HEK293 (cell line): ENCODE measurements at regions not wholly inside any gene's neighbourhood (a gene's known extent, or its start where the extent isn't known, plus 50 kb on each side); places are given as distances from the start of the nearest gene placed in this dataset.

ENCODE experiments used
- CTCF ChIA-PET: fragments of 350-600 bp; formaldehyde crosslinking; extraction: SDS; loops from one replicate; lab custom pipeline; 2021; ENCODE audit warnings: antibody characterized with exemption; lab: Yijun Ruan, JAX
- POLR2A ChIA-PET: fragments of 300-600 bp; formaldehyde crosslinking; extraction: SDS; loops from one replicate; lab custom pipeline; 2020; ENCODE audit warnings: antibody characterized with exemption, inconsistent platforms; lab: Yijun Ruan, JAX
- H3K27ac ChIP-seq: fragments of 200-500 bp; sonication (Bioruptor generic); 2 replicates; pipeline ENCODE4 v1.5.1; 2014; ENCODE audit warnings: low read depth, low read length, control low read depth, inconsistent platforms; ENCODE audit errors: extremely low read depth
- H3K36me3 ChIP-seq, 2 experiments: fragments of 200-500 bp in 1 of 2; sonication (Bioruptor generic) in 1 of 2; 1 replicate in 1 of 2; 2 replicates in 1 of 2; pipeline ENCODE4 v1.5.1; 2014 to 2017; ENCODE audit warnings: inconsistent platforms in 2 of 2, low read length in 2 of 2; ENCODE audit not compliant: control insufficient read depth in 2 of 2, insufficient read depth in 1 of 2
- H3K4me1 ChIP-seq: fragments of 200-500 bp; sonication (Bioruptor generic); 2 replicates; pipeline ENCODE4 v1.5.1; 2014; ENCODE audit warnings: mild to moderate bottlenecking, low read length, inconsistent platforms; ENCODE audit not compliant: control insufficient read depth, insufficient read depth
- H3K4me3 ChIP-seq: 2 replicates; pipeline ENCODE4 v1.5.1; 2011; ENCODE audit warnings: low read depth, mild to moderate bottlenecking, control low read depth, low read length, moderate library complexity
- H3K9me3 ChIP-seq: fragments of 200-500 bp; sonication (Bioruptor generic); 2 replicates; pipeline ENCODE4 v1.5.1; 2014; ENCODE audit warnings: low read depth, low read length, inconsistent platforms; ENCODE audit not compliant: control insufficient read depth, insufficient read depth
- BCL11A ChIP-seq: fragments of 450-650 bp; formaldehyde crosslinking; IDR thresholded peaks from 2 replicates; pipeline ENCODE4 v1.5.1; 2016; ENCODE audit warnings: low read depth, missing biosample characterization, missing genetic modification characterization
- GFI1B ChIP-seq: fragments of 450-650 bp; formaldehyde crosslinking; IDR thresholded peaks from 2 replicates; pipeline ENCODE4 v1.5.1; 2016; ENCODE audit warnings: missing biosample characterization, missing genetic modification characterization
- GLIS1 ChIP-seq: fragments of 450-650 bp; formaldehyde crosslinking; IDR thresholded peaks from 2 replicates; pipeline ENCODE4 v1.5.1; 2016; ENCODE audit warnings: missing biosample characterization, missing genetic modification characterization
- INSM2 ChIP-seq: fragments of 450-650 bp; formaldehyde crosslinking; IDR thresholded peaks from 2 replicates; pipeline ENCODE4 v1.5.1; 2016; ENCODE audit warnings: missing biosample characterization, missing genetic modification characterization
- KLF10 ChIP-seq: fragments of 450-650 bp; IDR thresholded peaks from 2 replicates; pipeline ENCODE4 v1.5.1; 2018; ENCODE audit warnings: missing biosample characterization, mild to moderate bottlenecking, missing genetic modification characterization
- PBX3 ChIP-seq: sonication (generic); formaldehyde crosslinking; IDR thresholded peaks from 2 replicates; pipeline ENCODE4 v1.8.1; 2022; ENCODE audit warnings: mild to moderate bottlenecking, moderate library complexity, missing genetic modification reagents
- PRDM10 ChIP-seq: fragments of 450-650 bp; formaldehyde crosslinking; IDR thresholded peaks from 2 replicates; pipeline ENCODE4 v1.5.1; 2016; ENCODE audit warnings: missing biosample characterization, missing genetic modification characterization
- ZBTB10 ChIP-seq: fragments of 450-650 bp; formaldehyde crosslinking; IDR thresholded peaks from 2 replicates; pipeline ENCODE4 v1.5.1; 2016; ENCODE audit warnings: missing biosample characterization, missing genetic modification characterization
- ZBTB20 ChIP-seq: fragments of 450-650 bp; formaldehyde crosslinking; IDR thresholded peaks from 2 replicates; pipeline ENCODE4 v1.5.1; 2016; ENCODE audit warnings: missing biosample characterization, missing genetic modification characterization
- ZFHX2 ChIP-seq: fragments of 450-650 bp; formaldehyde crosslinking; conservative IDR thresholded peaks from 2 replicates; pipeline ENCODE4 v1.5.1; 2016; ENCODE audit warnings: missing biosample characterization, missing genetic modification characterization
- ZNF140 ChIP-seq: fragments of 450-650 bp; formaldehyde crosslinking; IDR thresholded peaks from 2 replicates; pipeline ENCODE4 v1.5.1; 2016; ENCODE audit warnings: missing biosample characterization, missing genetic modification characterization
- ZNF148 ChIP-seq: fragments of 450-650 bp; formaldehyde crosslinking; IDR thresholded peaks from 2 replicates; pipeline ENCODE4 v1.5.0; 2017; ENCODE audit warnings: missing biosample characterization, missing genetic modification characterization, borderline replicate concordance
- ZNF16 ChIP-seq: fragments of 450-650 bp; formaldehyde crosslinking; IDR thresholded peaks from 2 replicates; pipeline ENCODE4 v1.5.1; 2016; ENCODE audit warnings: low read depth, missing biosample characterization, missing genetic modification characterization
- ZNF169 ChIP-seq: fragments of 450-650 bp; formaldehyde crosslinking; IDR thresholded peaks from 2 replicates; pipeline ENCODE4 v1.5.1; 2016; ENCODE audit warnings: missing biosample characterization, missing genetic modification characterization
- ZNF280D ChIP-seq: fragments of 450-650 bp; formaldehyde crosslinking; IDR thresholded peaks from 2 replicates; pipeline ENCODE4 v1.5.1; 2016; ENCODE audit warnings: missing biosample characterization, missing genetic modification characterization
- ZNF596 ChIP-seq: fragments of 450-650 bp; IDR thresholded peaks from 2 replicates; pipeline ENCODE4 v1.5.0; 2018; ENCODE audit warnings: missing biosample characterization, mild to moderate bottlenecking, missing genetic modification characterization, moderate library complexity
- ZNF704 ChIP-seq: fragments of 450-650 bp; formaldehyde crosslinking; IDR thresholded peaks from 2 replicates; pipeline ENCODE4 v1.5.1; 2016; ENCODE audit warnings: missing biosample characterization, missing genetic modification characterization

- ChIA-PET POLR2A (no interaction called here), CTCF (no interaction called here)
- Histone ChIP-seq H3K4me3 (no peak overlapping the region), H3K27ac (no peak overlapping the region), H3K4me1 (no peaks in the 10 kb centered on the region), H3K9me3 (no peaks in the 10 kb centered on the region), H3K36me3 (no peaks in the 10 kb centered on the region)
- no peak for TF ChIP-seq GFI1B (tag by site-specific recombination)
- no peak for TF ChIP-seq ZNF596 (tag by site-specific recombination)
- no peak for TF ChIP-seq INSM2 (tag by site-specific recombination)
- TF ChIP-seq GLIS1 (tag by site-specific recombination) = no peak
- TF ChIP-seq ZNF140 = no peak
- TF ChIP-seq ZNF280D = no peak
- no peak for TF ChIP-seq ZNF704
- TF ChIP-seq PRDM10 (tag by site-specific recombination) = no peak
- no peak for TF ChIP-seq ZNF16
- TF ChIP-seq ZBTB10 (tag by site-specific recombination) = no peak
- TF ChIP-seq PBX3 (CRISPR knock-in tag) = no peak
- TF ChIP-seq ZBTB20 (tag by site-specific recombination) = no peak
- no peak for TF ChIP-seq ZNF148
- no peak for TF ChIP-seq ZNF169 (tag by site-specific recombination)
- no peak for TF ChIP-seq BCL11A (tag by site-specific recombination)
- no peak for TF ChIP-seq ZFHX2 (tag by site-specific recombination)
- no peak for TF ChIP-seq KLF10
These were observed 206.5 kb upstream of the OPRM1 start for GRCh38 chr6:153832543-153832942.
